ENCODE measurements at regions not wholly inside any gene's neighbourhood (a gene's known extent, or its start where the extent isn't known, plus 50 kb on each side); places are given as distances from the start of the nearest gene placed in this dataset.

DNA sequence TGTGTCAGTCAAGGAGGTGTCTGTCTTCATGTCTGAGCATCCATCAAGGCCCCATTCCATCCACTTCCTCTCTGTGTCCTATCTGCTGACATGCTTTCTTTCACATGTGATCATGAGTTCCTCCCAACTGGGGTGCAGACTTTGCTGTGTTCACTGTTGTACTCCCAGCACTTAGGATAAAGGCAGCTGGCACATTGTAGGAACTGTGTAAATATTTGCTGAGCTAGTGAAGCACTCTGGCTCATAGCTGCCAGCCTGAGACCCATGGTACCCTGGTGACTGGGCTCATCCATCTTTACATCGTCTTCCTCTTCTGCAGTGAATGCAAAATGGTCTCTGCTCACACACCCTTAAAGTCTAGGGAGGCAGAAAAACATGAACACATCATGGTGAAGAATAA is 242.2 kb upstream of the IGFBP3 start:
- intact Hi-C loops (cut with micrococcal nuclease; ENCODE audit: unreplicated experiment) = no loop called here
- TF ChIP-seq EZH2phosphoT487 (IDR thresholded peaks at IDR 0.05; ENCODE audit: borderline replicate concordance, low read depth, low read length) = no peak
- TF ChIP-seq, protein P1, sequence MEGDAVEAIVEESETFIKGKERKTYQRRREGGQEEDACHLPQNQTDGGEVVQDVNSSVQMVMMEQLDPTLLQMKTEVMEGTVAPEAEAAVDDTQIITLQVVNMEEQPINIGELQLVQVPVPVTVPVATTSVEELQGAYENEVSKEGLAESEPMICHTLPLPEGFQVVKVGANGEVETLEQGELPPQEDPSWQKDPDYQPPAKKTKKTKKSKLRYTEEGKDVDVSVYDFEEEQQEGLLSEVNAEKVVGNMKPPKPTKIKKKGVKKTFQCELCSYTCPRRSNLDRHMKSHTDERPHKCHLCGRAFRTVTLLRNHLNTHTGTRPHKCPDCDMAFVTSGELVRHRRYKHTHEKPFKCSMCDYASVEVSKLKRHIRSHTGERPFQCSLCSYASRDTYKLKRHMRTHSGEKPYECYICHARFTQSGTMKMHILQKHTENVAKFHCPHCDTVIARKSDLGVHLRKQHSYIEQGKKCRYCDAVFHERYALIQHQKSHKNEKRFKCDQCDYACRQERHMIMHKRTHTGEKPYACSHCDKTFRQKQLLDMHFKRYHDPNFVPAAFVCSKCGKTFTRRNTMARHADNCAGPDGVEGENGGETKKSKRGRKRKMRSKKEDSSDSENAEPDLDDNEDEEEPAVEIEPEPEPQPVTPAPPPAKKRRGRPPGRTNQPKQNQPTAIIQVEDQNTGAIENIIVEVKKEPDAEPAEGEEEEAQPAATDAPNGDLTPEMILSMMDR (conservative IDR thresholded peaks at IDR 0.05; ENCODE audit: low read length) = no peak
- no peak for DNase-seq (ENCODE audit: low spot score)
- no peak overlapping the region for H3K27ac ChIP-seq (ENCODE audit: low read depth, low read length, poor library complexity, severe bottlenecking)
- POLR2A ChIA-PET = no interaction called here
- no peaks in the 10 kb centered on the region for H3K9me3 ChIP-seq (ENCODE audit: low read length)
- H3K36me3 ChIP-seq (ENCODE audit: insufficient read depth, low read length) = no peaks in the 10 kb centered on the region
- no peaks in the 10 kb centered on the region for H4K20me1 ChIP-seq (ENCODE audit: insufficient read depth, low read length)
- no peaks in the 10 kb centered on the region for H3K4me1 ChIP-seq (ENCODE audit: insufficient read depth, low read length, poor library complexity, severe bottlenecking)
- H3K4me3 ChIP-seq (ENCODE audit: low read depth, low read length, poor library complexity, severe bottlenecking) = no peak overlapping the region
- no peaks in the 10 kb centered on the region for H3K9me2 ChIP-seq (ENCODE audit: insufficient read depth, low read length)
- H3K79me2 ChIP-seq (ENCODE audit: insufficient read depth, low read depth, low read length) = no peaks in the 10 kb centered on the region
- BruUV-seq (replicated peaks) = no TSS peak
- CTCF ChIA-PET (ENCODE audit: unreplicated experiment) = no interaction called here
- no peak overlapping the region for H3K4me2 ChIP-seq (ENCODE audit: low read length)
- no peak overlapping the region for H2AFZ ChIP-seq (ENCODE audit: low read length)

DNA sequence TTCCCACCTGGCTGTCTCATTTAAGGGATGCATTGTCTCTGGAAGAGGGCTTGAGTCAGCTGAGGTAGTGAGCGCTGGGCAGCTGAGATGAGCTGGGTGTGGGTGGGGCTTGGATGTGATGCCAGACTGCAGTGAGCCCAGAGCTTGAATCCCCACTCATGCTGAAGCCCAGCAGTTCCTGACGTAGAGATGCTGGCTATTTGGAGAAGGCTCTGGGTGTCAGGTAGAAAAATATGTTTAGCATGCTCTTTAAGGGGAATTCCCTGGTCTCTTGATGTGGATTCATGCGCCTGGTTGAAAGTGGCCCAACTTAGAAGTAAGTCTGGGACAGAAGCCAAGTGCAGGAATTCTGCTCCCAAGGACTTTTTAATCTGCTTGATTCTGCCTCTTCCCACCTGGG is 241.5 kb upstream of the IGFBP3 start:
- TF ChIP-seq, protein P1 (conservative IDR thresholded peaks at IDR 0.05; ENCODE audit: low read length) = no peak
- no peak for TF ChIP-seq EZH2phosphoT487 (IDR thresholded peaks at IDR 0.05; ENCODE audit: borderline replicate concordance, low read depth, low read length)
- no peak for DNase-seq (ENCODE audit: low spot score)
- CTCF ChIA-PET (ENCODE audit: unreplicated experiment) = no interaction called here
- POLR2A ChIA-PET = no interaction called here
- H3K4me3 ChIP-seq (ENCODE audit: low read depth, low read length, poor library complexity, severe bottlenecking) = no peak overlapping the region
- no peaks in the 10 kb centered on the region for H3K4me1 ChIP-seq (ENCODE audit: insufficient read depth, low read length, poor library complexity, severe bottlenecking)
- no peak overlapping the region for H2AFZ ChIP-seq (ENCODE audit: low read length)
- no peaks in the 10 kb centered on the region for H3K9me3 ChIP-seq (ENCODE audit: low read length)
- no TSS peak for BruUV-seq (replicated peaks)
- H3K79me2 ChIP-seq (ENCODE audit: insufficient read depth, low read depth, low read length) = no peaks in the 10 kb centered on the region
- H3K36me3 ChIP-seq (ENCODE audit: insufficient read depth, low read length) = no peaks in the 10 kb centered on the region
- H3K9me2 ChIP-seq (ENCODE audit: insufficient read depth, low read length) = no peaks in the 10 kb centered on the region
- no peaks in the 10 kb centered on the region for H4K20me1 ChIP-seq (ENCODE audit: insufficient read depth, low read length)
- no peak overlapping the region for H3K4me2 ChIP-seq (ENCODE audit: low read length)
- no peak overlapping the region for H3K27ac ChIP-seq (ENCODE audit: low read depth, low read length, poor library complexity, severe bottlenecking)
- intact Hi-C loops (cut with micrococcal nuclease; ENCODE audit: unreplicated experiment) = no loop called here

DNA sequence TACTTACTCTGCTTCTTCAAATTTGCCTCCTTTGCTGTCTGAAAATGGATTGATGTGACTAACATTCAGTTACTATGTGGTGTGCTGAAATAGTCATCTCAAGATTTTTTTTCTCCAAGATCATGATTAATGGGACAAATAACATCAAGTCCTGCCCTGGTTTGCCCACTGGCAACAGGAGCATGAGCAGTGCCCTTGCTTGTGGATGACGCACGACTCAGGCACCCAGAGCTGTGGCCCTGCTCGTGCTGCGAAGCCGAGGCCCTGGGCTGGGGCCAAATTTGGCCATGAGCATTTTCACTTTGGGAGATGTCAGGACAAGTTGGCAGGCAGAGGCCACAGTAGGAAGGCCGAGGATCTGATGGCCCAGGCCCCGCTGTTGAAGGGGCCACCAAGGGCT is 239.8 kb upstream of the IGFBP3 start:
- TF ChIP-seq, protein P1 (conservative IDR thresholded peaks at IDR 0.05; ENCODE audit: low read length) = no peak
- no peak for TF ChIP-seq EZH2phosphoT487 (IDR thresholded peaks at IDR 0.05; ENCODE audit: borderline replicate concordance, low read depth, low read length)
- Histone ChIP-seq H2AFZ (ENCODE audit: low read length) (no peak overlapping the region), H3K4me2 (ENCODE audit: low read length) (no peak overlapping the region), H3K36me3 (ENCODE audit: insufficient read depth, low read length) (no peaks in the 10 kb centered on the region), H3K9me3 (ENCODE audit: low read length) (no peaks in the 10 kb centered on the region), H3K4me3 (ENCODE audit: low read depth, low read length, poor library complexity, severe bottlenecking) (no peak overlapping the region), H4K20me1 (ENCODE audit: insufficient read depth, low read length) (no peaks in the 10 kb centered on the region), H3K4me1 (ENCODE audit: insufficient read depth, low read length, poor library complexity, severe bottlenecking) (no peaks in the 10 kb centered on the region), H3K9me2 (ENCODE audit: insufficient read depth, low read length) (no peaks in the 10 kb centered on the region), H3K79me2 (ENCODE audit: insufficient read depth, low read depth, low read length) (no peaks in the 10 kb centered on the region), H3K27ac (ENCODE audit: low read depth, low read length, poor library complexity, severe bottlenecking) (no peak overlapping the region)
- ChIA-PET POLR2A (no interaction called here), CTCF (ENCODE audit: unreplicated experiment) (no interaction called here)
- BruUV-seq (replicated peaks) = no TSS peak
- DNase-seq (ENCODE audit: low spot score) = no peak
- intact Hi-C loops (cut with micrococcal nuclease; ENCODE audit: unreplicated experiment) = no loop called here
